SK-N-SH (cell line): ENCODE measurements at regions not wholly inside any gene's neighbourhood (a gene's known extent, or its start where the extent isn't known, plus 50 kb on each side); places are given as distances from the start of the nearest gene placed in this dataset.

Source experiments
- CTCF ChIA-PET: fragments of 300-600, 350-600 bp; formaldehyde crosslinking; extraction: SDS; loops from one replicate; lab custom pipeline; 2021; lab: Yijun Ruan, JAX
- POLR2A ChIA-PET: fragments of 350-600 bp; sonication (Branson Sonifier 250); formaldehyde crosslinking; extraction: SDS; loops from one replicate; lab custom pipeline; 2020; ENCODE audit warnings: antibody characterized with exemption, inconsistent platforms; lab: Yijun Ruan, JAX
- DNase-seq: peaks from one replicate; pipeline ENCODE4 v3.0.0; 2012
- H2AFZ ChIP-seq: fragments of 200-600 bp; sonication (generic); 2 replicates; pipeline ENCODE4 v1.8.1; 2016; ENCODE audit warnings: antibody characterized with exemption, mild to moderate bottlenecking, low read depth
- H3F3A ChIP-seq: fragments of 200-600 bp; sonication (generic); replicated peaks from 2 replicates; pipeline ENCODE3; 2016; ENCODE audit warnings: antibody characterized with exemption, mild to moderate bottlenecking; ENCODE audit not compliant: insufficient read depth
- H3K27ac ChIP-seq, 2 experiments: fragments of 200-500 bp in 1 of 2; fragments of 200-600 bp in 1 of 2; sonication (Bioruptor generic) in 1 of 2; sonication (generic), shearing (Covaris generic) in 1 of 2; 2 replicates each; pipeline versions ENCODE4 v1.5.1 to v1.6.1; 2014 to 2016; ENCODE audit warnings: low read depth in 2 of 2, inconsistent platforms in 1 of 2, low read length in 1 of 2, mild to moderate bottlenecking in 1 of 2, mixed read lengths in 1 of 2
- H3K27me3 ChIP-seq: fragments of 200-600 bp; sonication (generic), shearing (Covaris generic); 2 replicates; pipeline ENCODE4 v1.6.1; 2016; ENCODE audit warnings: mixed run types; ENCODE audit not compliant: insufficient read depth
- H3K36me3 ChIP-seq, 2 experiments: fragments of 200-500 bp in 1 of 2; fragments of 200-600 bp in 1 of 2; sonication (Bioruptor generic) in 1 of 2; sonication (generic) in 1 of 2; replicated peaks in 1 of 2; 2 replicates each; pipeline versions ENCODE3 to v1.5.1; 2014 to 2016; ENCODE audit warnings: low read length in 1 of 2, mild to moderate bottlenecking in 1 of 2; ENCODE audit not compliant: insufficient read depth in 2 of 2, control insufficient read depth in 1 of 2
- H3K4me1 ChIP-seq, 2 experiments: fragments of 200-500 bp in 1 of 2; fragments of 200-600 bp in 1 of 2; sonication (Bioruptor generic) in 1 of 2; sonication (generic), shearing (Covaris generic) in 1 of 2; 2 replicates each; pipeline versions ENCODE4 v1.5.1 to v1.6.1; 2014 to 2016; ENCODE audit warnings: low read depth in 1 of 2, low read length in 1 of 2, mixed run types in 1 of 2; ENCODE audit not compliant: insufficient read depth in 2 of 2, control insufficient read depth in 1 of 2
- H3K4me2 ChIP-seq: fragments of 200-600 bp; sonication (generic), shearing (Covaris generic); 2 replicates; pipeline ENCODE4 v1.6.1; 2017; ENCODE audit warnings: mixed run types
- H3K4me3 ChIP-seq, 2 experiments: fragments of 200-500 bp in 1 of 2; fragments of 200-600 bp in 1 of 2; sonication (Bioruptor generic) in 1 of 2; sonication (generic), shearing (Covaris generic) in 1 of 2; 2 replicates each; pipeline versions ENCODE4 v1.5.1 to v1.8.1; 2014 to 2016; ENCODE audit warnings: low read depth in 2 of 2, inconsistent platforms in 1 of 2, low read length in 1 of 2, mild to moderate bottlenecking in 1 of 2, mixed read lengths in 1 of 2, moderate library complexity in 1 of 2
- H3K79me2 ChIP-seq: fragments of 200-600 bp; sonication (generic); 2 replicates; pipeline ENCODE4 v1.8.1; 2017; ENCODE audit warnings: mild to moderate bottlenecking; ENCODE audit not compliant: insufficient read depth
- H3K9ac ChIP-seq: fragments of 200-600 bp; sonication (generic); 2 replicates; pipeline ENCODE4 v1.6.1; 2017; ENCODE audit warnings: mixed run types
- H3K9me2 ChIP-seq: fragments of 200-600 bp; sonication (generic); 2 replicates; pipeline ENCODE4 v1.6.1; 2017; ENCODE audit warnings: mixed run types
- H3K9me3 ChIP-seq: fragments of 200-600 bp; sonication (generic); 2 replicates; pipeline ENCODE4 v1.6.1; 2017; ENCODE audit warnings: mixed run types, mild to moderate bottlenecking, moderate library complexity
- H4K20me1 ChIP-seq: fragments of 200-600 bp; sonication (generic); 2 replicates; pipeline ENCODE4 v1.6.1; 2017; ENCODE audit warnings: mild to moderate bottlenecking, mixed run types; ENCODE audit not compliant: insufficient read depth
- EZH2phosphoT487 ChIP-seq: fragments of 200-600 bp; sonication (generic); IDR thresholded peaks from 2 replicates; pipeline ENCODE4 v1.6.1; 2017; ENCODE audit warnings: low read depth, mixed run types, mild to moderate bottlenecking, antibody characterized with exemption, moderate library complexity, borderline replicate concordance
- FOXM1 ChIP-seq: IDR thresholded peaks from 2 replicates; pipeline ENCODE4 v1.4.0; 2012; ENCODE audit warnings: low read depth, mild to moderate bottlenecking
- GABPA ChIP-seq: IDR thresholded peaks from 2 replicates; pipeline ENCODE4 v1.4.0; 2012; ENCODE audit warnings: low read depth, mild to moderate bottlenecking
- JUND ChIP-seq: IDR thresholded peaks from 2 replicates; pipeline ENCODE4 v1.4.0; 2012
- MEF2A ChIP-seq: IDR thresholded peaks from 2 replicates; pipeline ENCODE4 v1.4.0; 2012; ENCODE audit warnings: low read depth, borderline replicate concordance
- MXI1 ChIP-seq: IDR thresholded peaks from 2 replicates; pipeline ENCODE4 v1.6.1; 2012; ENCODE audit warnings: mild to moderate bottlenecking, low read depth, low read length, improper control_type of control experiment
- NRF1 ChIP-seq: IDR thresholded peaks from 2 replicates; pipeline ENCODE4 v1.6.1; 2012; ENCODE audit warnings: low read depth, mild to moderate bottlenecking, low read length
- POLR2AphosphoS5 ChIP-seq: IDR thresholded peaks from 2 replicates; pipeline ENCODE4 v1.6.1; 2012; ENCODE audit warnings: low read depth, low read length
- SIN3A ChIP-seq: IDR thresholded peaks from 2 replicates; pipeline ENCODE4 v1.6.1; 2012; ENCODE audit warnings: low read depth, mild to moderate bottlenecking, low read length, moderate library complexity, borderline replicate concordance
- SMC3 ChIP-seq: IDR thresholded peaks from 2 replicates; pipeline ENCODE4 v1.6.1; 2012; ENCODE audit warnings: low read depth, low read length, improper control_type of control experiment
- TAF1 ChIP-seq: IDR thresholded peaks from 2 replicates; pipeline ENCODE4 v1.6.1; 2012; ENCODE audit warnings: low read depth, mild to moderate bottlenecking, low read length, moderate library complexity, borderline replicate concordance
- TEAD4 ChIP-seq: IDR thresholded peaks from 2 replicates; pipeline ENCODE4 v1.4.0; 2012; ENCODE audit warnings: mild to moderate bottlenecking, borderline replicate concordance; ENCODE audit not compliant: insufficient read depth
- YY1 ChIP-seq: IDR thresholded peaks from 2 replicates; pipeline ENCODE4 v1.4.0; 2012; ENCODE audit warnings: low read depth, mild to moderate bottlenecking
- WGBS: methylation state at CpG from one replicate; pipeline ENCODE4 v1.1.6; 2017; ENCODE audit warnings: low lambda C conversion rate; 5-methylcytosine and 5-hydroxymethylcytosine counted together
- TF ChIP-seq, protein P1 (sequence below): fragments of 150-350 bp; IDR thresholded peaks from 2 replicates; pipeline ENCODE4 v1.6.1; 2017; ENCODE audit warnings: antibody characterized with exemption, low read length, low read depth, borderline replicate concordance
- TF ChIP-seq, protein P2 (sequence below): IDR thresholded peaks from 2 replicates; pipeline ENCODE4 v1.4.0; 2012; ENCODE audit warnings: low read depth, borderline replicate concordance
- TF ChIP-seq, protein P3 (sequence below): fragments of 150-350 bp; IDR thresholded peaks from 2 replicates; pipeline ENCODE4 v1.6.1; 2016; ENCODE audit warnings: mild to moderate bottlenecking, low read depth, low read length
- TF ChIP-seq, protein P4 (sequence below): IDR thresholded peaks from 2 replicates; pipeline ENCODE4; 2012
- TF ChIP-seq, protein P5 (sequence below): IDR thresholded peaks from 2 replicates; pipeline ENCODE4 v1.4.0; 2012; ENCODE audit warnings: low read depth, borderline replicate concordance

DNA sequence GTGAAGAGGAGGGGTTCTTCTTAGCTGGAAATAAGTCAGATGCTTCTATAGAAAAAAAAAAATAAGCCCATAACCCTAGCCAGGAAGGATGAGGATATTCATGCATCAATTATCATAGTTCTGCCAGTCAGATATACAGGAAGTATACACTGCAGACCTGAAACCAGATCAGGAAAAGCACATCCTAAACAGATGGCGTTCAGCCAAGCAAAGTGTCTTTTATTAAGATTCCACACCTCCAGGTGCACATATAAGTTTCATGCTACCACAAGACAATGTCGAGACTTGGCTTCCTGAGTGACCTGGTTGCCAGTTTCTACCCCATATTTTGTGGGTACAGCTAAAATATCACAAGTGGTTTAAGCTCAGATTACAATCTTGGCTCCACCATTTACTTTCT, 108.3 kb downstream of the CETN3 start:
- Histone ChIP-seq H3K9ac (no peak overlapping the region), H3K27me3 (no peaks in the 10 kb centered on the region), H3K4me1 (no peaks in the 10 kb centered on the region; a peak in 1 of 4 replicates), H3K4me3 (no peak overlapping the region), H3K27ac (no peak overlapping the region), H4K20me1 (no peaks in the 10 kb centered on the region)
- 13% methylated on average over 2 of the region's 2 CpGs for WGBS
- DNase-seq: no peak
- TF ChIP-seq MEF2A: no peak
- no peak for TF ChIP-seq GABPA
- no peak for TF ChIP-seq JUND
- TF ChIP-seq SMC3: no peak
- no peak for TF ChIP-seq YY1
- TF ChIP-seq, protein P1, sequence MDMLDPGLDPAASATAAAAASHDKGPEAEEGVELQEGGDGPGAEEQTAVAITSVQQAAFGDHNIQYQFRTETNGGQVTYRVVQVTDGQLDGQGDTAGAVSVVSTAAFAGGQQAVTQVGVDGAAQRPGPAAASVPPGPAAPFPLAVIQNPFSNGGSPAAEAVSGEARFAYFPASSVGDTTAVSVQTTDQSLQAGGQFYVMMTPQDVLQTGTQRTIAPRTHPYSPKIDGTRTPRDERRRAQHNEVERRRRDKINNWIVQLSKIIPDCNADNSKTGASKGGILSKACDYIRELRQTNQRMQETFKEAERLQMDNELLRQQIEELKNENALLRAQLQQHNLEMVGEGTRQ: no peak
- TF ChIP-seq, protein P2, sequence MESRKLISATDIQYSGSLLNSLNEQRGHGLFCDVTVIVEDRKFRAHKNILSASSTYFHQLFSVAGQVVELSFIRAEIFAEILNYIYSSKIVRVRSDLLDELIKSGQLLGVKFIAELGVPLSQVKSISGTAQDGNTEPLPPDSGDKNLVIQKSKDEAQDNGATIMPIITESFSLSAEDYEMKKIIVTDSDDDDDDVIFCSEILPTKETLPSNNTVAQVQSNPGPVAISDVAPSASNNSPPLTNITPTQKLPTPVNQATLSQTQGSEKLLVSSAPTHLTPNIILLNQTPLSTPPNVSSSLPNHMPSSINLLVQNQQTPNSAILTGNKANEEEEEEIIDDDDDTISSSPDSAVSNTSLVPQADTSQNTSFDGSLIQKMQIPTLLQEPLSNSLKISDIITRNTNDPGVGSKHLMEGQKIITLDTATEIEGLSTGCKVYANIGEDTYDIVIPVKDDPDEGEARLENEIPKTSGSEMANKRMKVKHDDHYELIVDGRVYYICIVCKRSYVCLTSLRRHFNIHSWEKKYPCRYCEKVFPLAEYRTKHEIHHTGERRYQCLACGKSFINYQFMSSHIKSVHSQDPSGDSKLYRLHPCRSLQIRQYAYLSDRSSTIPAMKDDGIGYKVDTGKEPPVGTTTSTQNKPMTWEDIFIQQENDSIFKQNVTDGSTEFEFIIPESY: no peak
- no peak for TF ChIP-seq POLR2AphosphoS5
- TF ChIP-seq, protein P3, sequence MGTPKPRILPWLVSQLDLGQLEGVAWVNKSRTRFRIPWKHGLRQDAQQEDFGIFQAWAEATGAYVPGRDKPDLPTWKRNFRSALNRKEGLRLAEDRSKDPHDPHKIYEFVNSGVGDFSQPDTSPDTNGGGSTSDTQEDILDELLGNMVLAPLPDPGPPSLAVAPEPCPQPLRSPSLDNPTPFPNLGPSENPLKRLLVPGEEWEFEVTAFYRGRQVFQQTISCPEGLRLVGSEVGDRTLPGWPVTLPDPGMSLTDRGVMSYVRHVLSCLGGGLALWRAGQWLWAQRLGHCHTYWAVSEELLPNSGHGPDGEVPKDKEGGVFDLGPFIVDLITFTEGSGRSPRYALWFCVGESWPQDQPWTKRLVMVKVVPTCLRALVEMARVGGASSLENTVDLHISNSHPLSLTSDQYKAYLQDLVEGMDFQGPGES: no peak
- TF ChIP-seq, protein P4, sequence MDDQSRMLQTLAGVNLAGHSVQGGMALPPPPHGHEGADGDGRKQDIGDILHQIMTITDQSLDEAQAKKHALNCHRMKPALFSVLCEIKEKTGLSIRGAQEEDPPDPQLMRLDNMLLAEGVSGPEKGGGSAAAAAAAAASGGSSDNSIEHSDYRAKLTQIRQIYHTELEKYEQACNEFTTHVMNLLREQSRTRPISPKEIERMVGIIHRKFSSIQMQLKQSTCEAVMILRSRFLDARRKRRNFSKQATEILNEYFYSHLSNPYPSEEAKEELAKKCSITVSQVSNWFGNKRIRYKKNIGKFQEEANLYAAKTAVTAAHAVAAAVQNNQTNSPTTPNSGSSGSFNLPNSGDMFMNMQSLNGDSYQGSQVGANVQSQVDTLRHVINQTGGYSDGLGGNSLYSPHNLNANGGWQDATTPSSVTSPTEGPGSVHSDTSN: no peak
- TF ChIP-seq, all 33 proteins: peak for 0
- Histone ChIP-seq H3K9me2 (no peaks in the 10 kb centered on the region), H3F3A (no peaks in the 10 kb centered on the region), H2AFZ (no peak overlapping the region), H3K4me2 (no peak overlapping the region), H3K79me2 (no peaks in the 10 kb centered on the region), H3K9me3 (no peaks in the 10 kb centered on the region), H3K36me3 (no peaks in the 10 kb centered on the region)
- CTCF ChIA-PET: interaction anchor here (1.4 kb wide), 1 partner anchor 11 kb away, joined by 3 read pairs; no protein-coding TSS in a partner anchor
- POLR2A ChIA-PET: no interaction called here

DNA sequence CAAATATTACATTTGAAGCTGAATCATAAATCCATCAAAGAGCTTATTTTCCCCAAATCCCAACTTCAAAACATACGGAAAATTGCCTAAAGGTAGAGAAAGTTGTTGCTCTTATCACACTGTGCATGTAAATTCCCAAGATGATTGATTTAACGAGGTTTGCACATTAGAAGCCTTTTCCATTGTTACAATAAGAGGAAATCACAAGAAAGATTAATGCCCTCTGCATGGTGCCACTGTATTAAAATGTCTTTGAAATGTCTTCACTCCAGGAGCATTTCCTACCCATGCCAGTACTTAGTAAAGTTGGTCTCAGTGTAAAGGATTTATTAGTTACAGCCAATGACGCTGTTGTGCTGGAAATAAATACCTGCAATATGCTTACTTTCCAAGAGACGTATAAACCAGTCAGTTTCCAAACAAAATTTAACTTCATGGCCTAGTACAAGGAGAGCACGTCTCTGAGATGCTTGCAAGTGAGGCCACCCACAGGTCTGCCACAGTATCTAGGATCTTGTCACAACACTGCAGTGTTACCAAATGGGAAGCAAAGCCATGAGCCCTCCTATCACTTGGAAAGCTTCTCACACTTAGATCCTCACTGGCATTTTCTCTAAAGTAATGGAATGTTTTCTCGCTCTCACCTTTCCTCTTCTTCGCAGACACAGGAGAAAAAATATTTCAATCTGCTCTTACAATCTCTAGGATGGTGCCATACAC, 112.4 kb downstream of the CETN3 start:
- H3K9me3 ChIP-seq: no peaks in the 10 kb centered on the region
- TF ChIP-seq NRF1: no peak
- TF ChIP-seq, protein P2: no peak
- TF ChIP-seq MXI1: no peak
- no peak for TF ChIP-seq TEAD4
- no peak for TF ChIP-seq SIN3A
- TF ChIP-seq, protein P5, sequence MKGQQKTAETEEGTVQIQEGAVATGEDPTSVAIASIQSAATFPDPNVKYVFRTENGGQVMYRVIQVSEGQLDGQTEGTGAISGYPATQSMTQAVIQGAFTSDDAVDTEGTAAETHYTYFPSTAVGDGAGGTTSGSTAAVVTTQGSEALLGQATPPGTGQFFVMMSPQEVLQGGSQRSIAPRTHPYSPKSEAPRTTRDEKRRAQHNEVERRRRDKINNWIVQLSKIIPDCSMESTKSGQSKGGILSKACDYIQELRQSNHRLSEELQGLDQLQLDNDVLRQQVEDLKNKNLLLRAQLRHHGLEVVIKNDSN: no peak
- TF ChIP-seq EZH2phosphoT487: no peak
- no peak for TF ChIP-seq TAF1
- no peak for TF ChIP-seq FOXM1
- ChIA-PET CTCF (interaction anchor here (0.6 to 1.2 kb wide), 3 partner anchors 8 to 1414 kb away, joined by 3 to 5 read pairs (median 3); partner anchors contain the start of gene MEF2C), POLR2A (no interaction called here)
- WGBS: 72% methylated on average over 7 of the region's 7 CpGs
- no peak overlapping the region for H2AFZ ChIP-seq
- no peaks in the 10 kb centered on the region for H3K79me2 ChIP-seq
- no peaks in the 10 kb centered on the region for H3K27me3 ChIP-seq
- no peak overlapping the region for H3K4me2 ChIP-seq
- no peaks in the 10 kb centered on the region; a peak in 1 of 4 replicates for H3K4me1 ChIP-seq
- H3K36me3 ChIP-seq: no peaks in the 10 kb centered on the region
- H3K27ac ChIP-seq: no peak overlapping the region
- no peaks in the 10 kb centered on the region for H3K9me2 ChIP-seq
- H3K4me3 ChIP-seq: no peak overlapping the region
- H3K9ac ChIP-seq: no peak overlapping the region
- no peaks in the 10 kb centered on the region for H3F3A ChIP-seq
- no peaks in the 10 kb centered on the region for H4K20me1 ChIP-seq
- DNase-seq: no peak
